Thyroid gland (tissue), 4 donors: ENCODE measurements at regions not wholly inside any gene's neighbourhood (a gene's known extent, or its start where the extent isn't known, plus 50 kb on each side); places are given as distances from the start of the nearest gene placed in this dataset.

Source experiments
- POLR2A ChIP-seq, 2 donors: fragments of 450-650 bp; IDR thresholded peaks; one replicate each; pipeline ENCODE4 v1.6.1; 2017; ENCODE audit warnings: antibody characterized with exemption in 2 of 2, mild to moderate bottlenecking in 2 of 2, moderate library complexity in 1 of 2
- TF ChIP-seq, protein P1 (sequence below), 6 experiments: fragments of 200-600 bp in 3 of 6; fragments of 450-650 bp in 3 of 6; sonication (generic) in 3 of 6; IDR thresholded peaks; one replicate each; pipeline ENCODE4 v1.5.1; 2016 to 2019; ENCODE audit warnings: antibody characterized with exemption in 6 of 6, mild to moderate bottlenecking in 2 of 6, inconsistent platforms in 1 of 6, moderate library complexity in 1 of 6

DNA sequence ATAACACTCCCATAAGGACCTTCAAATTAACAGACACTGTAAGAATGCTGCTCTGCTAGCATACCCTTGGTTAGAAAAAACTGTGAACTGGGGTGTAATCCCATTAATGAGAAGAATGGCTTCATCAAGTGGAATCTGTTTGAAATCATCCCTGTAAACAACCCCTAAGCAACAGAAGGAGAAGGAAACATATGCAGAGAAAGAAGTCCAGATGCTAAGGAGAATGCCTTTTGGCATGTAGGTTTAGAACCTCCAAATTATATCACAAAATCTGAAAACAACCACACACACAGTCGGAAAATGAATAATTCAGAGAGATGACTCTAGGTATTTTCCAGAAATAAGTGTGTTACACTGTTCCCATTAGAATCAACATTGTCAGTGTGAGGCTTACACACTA lies 140.2 kb downstream of the NUAK1 start:
- TF ChIP-seq, protein P1, sequence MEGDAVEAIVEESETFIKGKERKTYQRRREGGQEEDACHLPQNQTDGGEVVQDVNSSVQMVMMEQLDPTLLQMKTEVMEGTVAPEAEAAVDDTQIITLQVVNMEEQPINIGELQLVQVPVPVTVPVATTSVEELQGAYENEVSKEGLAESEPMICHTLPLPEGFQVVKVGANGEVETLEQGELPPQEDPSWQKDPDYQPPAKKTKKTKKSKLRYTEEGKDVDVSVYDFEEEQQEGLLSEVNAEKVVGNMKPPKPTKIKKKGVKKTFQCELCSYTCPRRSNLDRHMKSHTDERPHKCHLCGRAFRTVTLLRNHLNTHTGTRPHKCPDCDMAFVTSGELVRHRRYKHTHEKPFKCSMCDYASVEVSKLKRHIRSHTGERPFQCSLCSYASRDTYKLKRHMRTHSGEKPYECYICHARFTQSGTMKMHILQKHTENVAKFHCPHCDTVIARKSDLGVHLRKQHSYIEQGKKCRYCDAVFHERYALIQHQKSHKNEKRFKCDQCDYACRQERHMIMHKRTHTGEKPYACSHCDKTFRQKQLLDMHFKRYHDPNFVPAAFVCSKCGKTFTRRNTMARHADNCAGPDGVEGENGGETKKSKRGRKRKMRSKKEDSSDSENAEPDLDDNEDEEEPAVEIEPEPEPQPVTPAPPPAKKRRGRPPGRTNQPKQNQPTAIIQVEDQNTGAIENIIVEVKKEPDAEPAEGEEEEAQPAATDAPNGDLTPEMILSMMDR (IDR thresholded peaks at IDR 0.05) = no peak
- TF ChIP-seq POLR2A (IDR thresholded peaks at IDR 0.05) = no peak
